Uterus (tissue), 3 donors: ENCODE measurements at regions not wholly inside any gene's neighbourhood (a gene's known extent, or its start where the extent isn't known, plus 50 kb on each side); places are given as distances from the start of the nearest gene placed in this dataset.

Source experiments
- DNase-seq, 2 donors: peaks; one replicate each; pipeline ENCODE4 v3.0.0-alpha.2; 2019 to 2020
- H3K27ac ChIP-seq, 2 donors: fragments of 200-600 bp; sonication (generic); 1 replicate in 1 of 2; 2 replicates in 1 of 2; pipeline ENCODE4 v1.5.1; 2016 to 2018
- H3K27me3 ChIP-seq, 2 donors: fragments of 200-600 bp; sonication (generic); one replicate each; pipeline ENCODE4 v1.5.1; 2018 to 2019; ENCODE audit warnings: control low read depth in 1 of 2
- H3K36me3 ChIP-seq, 2 donors: fragments of 200-600 bp; sonication (generic); one replicate each; pipeline ENCODE4 v1.5.1; 2019; ENCODE audit warnings: control low read depth in 1 of 2
- H3K4me1 ChIP-seq, 2 donors: fragments of 200-600 bp; sonication (generic); one replicate each; pipeline ENCODE4 v1.5.1; 2018 to 2019; ENCODE audit warnings: control low read depth in 1 of 2
- H3K4me3 ChIP-seq, 2 donors: fragments of 200-600 bp; sonication (generic); 1 replicate in 1 of 2; 2 replicates in 1 of 2; pipeline ENCODE4 v1.5.1; 2018 to 2019; ENCODE audit warnings: mild to moderate bottlenecking in 1 of 2
- H3K9me3 ChIP-seq, 2 donors: fragments of 200-600 bp; sonication (generic); one replicate each; pipeline ENCODE4 v1.5.1; 2019; ENCODE audit warnings: control low read depth in 1 of 2
- CTCF ChIP-seq, 4 experiments: fragments of 200-600 bp in 2 of 4; fragments of 450-650 bp in 2 of 4; sonication (generic) in 2 of 4; IDR thresholded peaks; one replicate each; pipeline ENCODE4 v1.5.1; 2016 to 2019; ENCODE audit warnings: antibody characterized with exemption in 4 of 4, mild to moderate bottlenecking in 2 of 4, moderate library complexity in 1 of 4
- POLR2A ChIP-seq, 2 donors: fragments of 450-650 bp; IDR thresholded peaks; one replicate each; pipeline ENCODE4 v1.6.1; 2016; ENCODE audit warnings: antibody characterized with exemption in 2 of 2, mild to moderate bottlenecking in 1 of 2, moderate library complexity in 1 of 2
- intact Hi-C: fragments of 100-400 bp; cut with DNase I; formaldehyde crosslinking; loops from one replicate; pipeline ENCODE4 v1.15.1; 2023; ENCODE audit warnings: low total_unique reads
- donor health status: DM: yes; HTN: yes; CAD: no.

GRCh38 chr2:176584333-176584732, 315.1 kb downstream of the MTX2 start:
- Histone ChIP-seq H3K27ac (no peak overlapping the region), H3K27me3 (no peaks in the 10 kb centered on the region), H3K36me3 (no peaks in the 10 kb centered on the region), H3K4me3 (no peak overlapping the region), H3K4me1 (peaks cover 0 to 10% of the 10 kb centered on the region in 2 donors), H3K9me3 (no peaks in the 10 kb centered on the region)
- intact Hi-C loops: no loop called here
- no peak for TF ChIP-seq POLR2A (IDR thresholded peaks at IDR 0.05)
- no peak for TF ChIP-seq CTCF (IDR thresholded peaks at IDR 0.05)
- DNase-seq: no peak

- no peak overlapping the region for H3K4me3 ChIP-seq
- H3K9me3 ChIP-seq: no peaks in the 10 kb centered on the region
- no peaks in the 10 kb centered on the region for H3K27me3 ChIP-seq
- TF ChIP-seq CTCF (IDR thresholded peaks at IDR 0.05) (no peak), POLR2A (IDR thresholded peaks at IDR 0.05) (no peak)
- H3K36me3 ChIP-seq: no peaks in the 10 kb centered on the region
- H3K27ac ChIP-seq: no peak overlapping the region
- peaks cover 0 to 10% of the 10 kb centered on the region in 2 donors for H3K4me1 ChIP-seq
- no peak for DNase-seq
- intact Hi-C loops: no loop called here
These were observed 316.0 kb downstream of the MTX2 start for GRCh38 chr2:176585291-176585690.

GRCh38 chr2:176585791-176586190, 316.5 kb downstream of the MTX2 start:
- H3K4me1 ChIP-seq: peaks cover 0 to 10% of the 10 kb centered on the region in 2 donors
- H3K27me3 ChIP-seq: no peaks in the 10 kb centered on the region
- H3K9me3 ChIP-seq: no peaks in the 10 kb centered on the region
- TF ChIP-seq POLR2A (IDR thresholded peaks at IDR 0.05): no peak
- intact Hi-C loops: no loop called here
- H3K4me3 ChIP-seq: no peak overlapping the region
- no peak for DNase-seq
- H3K27ac ChIP-seq: no peak overlapping the region
- H3K36me3 ChIP-seq: no peaks in the 10 kb centered on the region

- H3K27me3 ChIP-seq: no peaks in the 10 kb centered on the region
- intact Hi-C loops: no loop called here
- H3K4me1 ChIP-seq: no peaks in the 10 kb centered on the region
- no peaks in the 10 kb centered on the region for H3K36me3 ChIP-seq
- TF ChIP-seq CTCF (IDR thresholded peaks at IDR 0.05) (no peak), POLR2A (IDR thresholded peaks at IDR 0.05) (no peak)
- no peaks in the 10 kb centered on the region for H3K9me3 ChIP-seq
- no peak for DNase-seq
- no peak overlapping the region for H3K4me3 ChIP-seq
- no peak overlapping the region for H3K27ac ChIP-seq
These were observed 320.0 kb downstream of the MTX2 start for GRCh38 chr2:176589287-176589686.

- no peaks in the 10 kb centered on the region for H3K27me3 ChIP-seq
- H3K9me3 ChIP-seq: no peaks in the 10 kb centered on the region
- no peaks in the 10 kb centered on the region for H3K36me3 ChIP-seq
- TF ChIP-seq CTCF (IDR thresholded peaks at IDR 0.05) (no peak), POLR2A (IDR thresholded peaks at IDR 0.05) (no peak)
- H3K27ac ChIP-seq: no peak overlapping the region
- no peaks in the 10 kb centered on the region for H3K4me1 ChIP-seq
- intact Hi-C loops: no loop called here
- DNase-seq: no peak
- H3K4me3 ChIP-seq: no peak overlapping the region
These were observed 320.7 kb downstream of the MTX2 start for GRCh38 chr2:176589825-176590440.

GRCh38 chr2:176592216-176592615, 323.0 kb downstream of the MTX2 start:
- Histone ChIP-seq H3K27ac (no peak overlapping the region), H3K36me3 (no peaks in the 10 kb centered on the region), H3K27me3 (no peaks in the 10 kb centered on the region), H3K4me3 (no peak overlapping the region), H3K9me3 (no peaks in the 10 kb centered on the region), H3K4me1 (no peaks in the 10 kb centered on the region)
- TF ChIP-seq CTCF (IDR thresholded peaks at IDR 0.05): no peak
- TF ChIP-seq POLR2A (IDR thresholded peaks at IDR 0.05): no peak
- intact Hi-C loops: no loop called here
- no peak for DNase-seq
